ENCODE measurements at regions not wholly inside any gene's neighbourhood (a gene's known extent, or its start where the extent isn't known, plus 50 kb on each side); places are given as distances from the start of the nearest gene placed in this dataset.

DNA sequence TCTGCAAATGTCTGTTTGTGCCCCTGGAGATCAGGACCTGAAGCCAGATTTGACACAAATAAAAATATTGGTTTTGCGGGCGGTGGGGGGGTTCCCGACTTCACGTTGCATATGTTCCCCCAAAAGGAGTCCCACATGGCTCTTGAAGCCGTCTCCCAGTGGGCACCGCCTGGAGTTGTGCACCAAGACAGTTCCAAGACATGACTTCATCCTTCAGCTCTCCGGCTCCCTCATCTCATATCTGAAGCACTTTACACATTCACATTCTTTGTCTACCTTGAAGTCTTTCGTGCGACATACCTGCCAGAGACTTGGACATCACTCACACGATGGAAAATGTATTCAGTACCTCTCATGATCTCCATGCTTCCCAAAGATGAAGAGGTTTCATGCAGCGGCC lies 362.8 kb upstream of the FOXK1 start:
- DNase-seq, result no peak
- no peaks in the 10 kb centered on the region for H3K9me3 ChIP-seq
- H3K27ac ChIP-seq, result no peak overlapping the region
- no peak overlapping the region for H3K4me3 ChIP-seq
- TF ChIP-seq CTCF (IDR thresholded peaks at IDR 0.05) (no peak), POLR2A (IDR thresholded peaks at IDR 0.05) (no peak)
- no peaks in the 10 kb centered on the region for H3K27me3 ChIP-seq
- no peaks in the 10 kb centered on the region for H3K4me1 ChIP-seq
- no peaks in the 10 kb centered on the region for H3K36me3 ChIP-seq (ENCODE audit: low read depth, missing control alignments)
- 86 to 91% methylated on average over 11 of the region's 11 CpGs for WGBS, 2 donors
- intact Hi-C loops (cut with DNase I; ENCODE audit: low total_unique reads), result no loop called here

DNA sequence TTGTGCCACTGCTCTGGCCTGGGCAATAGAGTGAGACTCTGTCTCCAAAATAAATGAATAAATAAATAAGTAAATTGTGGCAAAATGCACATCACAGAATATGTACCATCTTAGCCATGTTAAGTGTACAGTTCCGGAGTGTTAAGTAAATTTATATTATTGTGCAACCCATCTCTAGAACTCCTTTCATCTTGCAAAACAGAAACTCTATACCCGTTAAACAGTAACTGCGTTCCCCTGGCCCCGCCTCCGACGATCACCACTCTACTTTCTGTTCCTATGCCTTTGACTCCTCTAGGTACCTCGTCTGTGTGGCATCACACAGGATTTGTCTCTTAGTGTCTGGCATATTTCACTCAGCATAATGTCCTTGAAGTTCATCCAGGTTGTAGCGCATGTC lies 356.4 kb upstream of the FOXK1 start:
- WGBS, 2 donors, result 92 to 94% methylated on average over 8 of the region's 8 CpGs
- Histone ChIP-seq H3K27me3 (no peaks in the 10 kb centered on the region), H3K36me3 (ENCODE audit: low read depth, missing control alignments) (no peaks in the 10 kb centered on the region), H3K4me3 (no peak overlapping the region), H3K9me3 (no peaks in the 10 kb centered on the region), H3K4me1 (no peaks in the 10 kb centered on the region), H3K27ac (no peak overlapping the region)
- TF ChIP-seq CTCF (IDR thresholded peaks at IDR 0.05), result no peak
- no peak for TF ChIP-seq POLR2A (IDR thresholded peaks at IDR 0.05)
- no peak for DNase-seq
- intact Hi-C loops (cut with DNase I; ENCODE audit: low total_unique reads), result no loop called here

DNA sequence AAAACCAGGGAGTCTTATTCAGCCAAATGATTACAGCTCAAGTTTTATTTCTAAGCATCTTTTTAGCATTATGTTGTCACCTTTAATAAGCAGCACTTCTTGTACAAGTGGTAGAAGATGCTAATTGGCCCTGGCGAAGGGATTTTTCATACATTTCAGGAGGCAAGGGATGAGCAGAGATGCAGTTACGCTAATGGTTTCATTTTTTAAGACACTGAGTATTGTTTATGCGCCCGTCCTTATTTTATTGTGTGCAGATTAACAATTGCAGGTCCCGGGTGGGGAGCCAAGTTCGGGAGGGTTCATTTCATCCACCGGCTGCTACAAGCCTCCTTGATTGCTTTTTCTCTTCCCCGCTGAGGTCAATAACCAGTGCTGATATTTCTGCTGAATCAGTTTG lies 350.4 kb upstream of the FOXK1 start:
- H3K27me3 ChIP-seq, result no peaks in the 10 kb centered on the region
- DNase-seq, result no peak
- H3K9me3 ChIP-seq, result no peaks in the 10 kb centered on the region
- intact Hi-C loops (cut with DNase I; ENCODE audit: low total_unique reads), result no loop called here
- H3K4me1 ChIP-seq, result no peaks in the 10 kb centered on the region
- H3K27ac ChIP-seq, result no peak overlapping the region
- TF ChIP-seq POLR2A (IDR thresholded peaks at IDR 0.05) (no peak), CTCF (IDR thresholded peaks at IDR 0.05) (no peak)
- H3K36me3 ChIP-seq (ENCODE audit: low read depth, missing control alignments), result no peaks in the 10 kb centered on the region
- H3K4me3 ChIP-seq, result no peak overlapping the region
- 82 to 87% methylated on average over 8 of the region's 8 CpGs for WGBS, 2 donors

DNA sequence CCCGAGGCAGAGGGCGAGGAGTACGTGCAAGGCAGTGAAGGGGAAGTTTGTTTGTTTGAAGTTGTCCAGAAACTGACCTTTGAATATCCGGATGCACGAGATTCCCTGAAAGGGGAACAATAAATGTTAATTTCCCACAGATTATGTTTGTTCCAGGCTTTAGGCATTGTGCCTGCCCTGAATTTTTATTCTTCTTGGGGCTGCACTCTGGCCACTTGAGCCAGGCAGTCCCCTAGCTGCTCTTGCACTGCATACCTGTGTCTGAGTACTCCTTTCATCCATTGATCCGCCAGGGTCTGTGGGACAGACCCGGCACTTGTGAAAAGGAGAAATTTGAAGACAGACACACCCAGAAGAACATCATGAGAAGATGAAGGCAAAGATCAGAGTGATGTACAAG lies 343.5 kb upstream of the FOXK1 start:
- Histone ChIP-seq H3K36me3 (ENCODE audit: low read depth, missing control alignments) (no peaks in the 10 kb centered on the region), H3K27me3 (no peaks in the 10 kb centered on the region), H3K4me3 (no peak overlapping the region), H3K4me1 (no peaks in the 10 kb centered on the region), H3K9me3 (no peaks in the 10 kb centered on the region), H3K27ac (no peak overlapping the region)
- 92 to 93% methylated on average over 7 of the region's 7 CpGs for WGBS, 2 donors
- no peak for TF ChIP-seq POLR2A (IDR thresholded peaks at IDR 0.05)
- TF ChIP-seq CTCF (IDR thresholded peaks at IDR 0.05), result no peak
- no peak for DNase-seq
- intact Hi-C loops (cut with DNase I; ENCODE audit: low total_unique reads), result no loop called here

DNA sequence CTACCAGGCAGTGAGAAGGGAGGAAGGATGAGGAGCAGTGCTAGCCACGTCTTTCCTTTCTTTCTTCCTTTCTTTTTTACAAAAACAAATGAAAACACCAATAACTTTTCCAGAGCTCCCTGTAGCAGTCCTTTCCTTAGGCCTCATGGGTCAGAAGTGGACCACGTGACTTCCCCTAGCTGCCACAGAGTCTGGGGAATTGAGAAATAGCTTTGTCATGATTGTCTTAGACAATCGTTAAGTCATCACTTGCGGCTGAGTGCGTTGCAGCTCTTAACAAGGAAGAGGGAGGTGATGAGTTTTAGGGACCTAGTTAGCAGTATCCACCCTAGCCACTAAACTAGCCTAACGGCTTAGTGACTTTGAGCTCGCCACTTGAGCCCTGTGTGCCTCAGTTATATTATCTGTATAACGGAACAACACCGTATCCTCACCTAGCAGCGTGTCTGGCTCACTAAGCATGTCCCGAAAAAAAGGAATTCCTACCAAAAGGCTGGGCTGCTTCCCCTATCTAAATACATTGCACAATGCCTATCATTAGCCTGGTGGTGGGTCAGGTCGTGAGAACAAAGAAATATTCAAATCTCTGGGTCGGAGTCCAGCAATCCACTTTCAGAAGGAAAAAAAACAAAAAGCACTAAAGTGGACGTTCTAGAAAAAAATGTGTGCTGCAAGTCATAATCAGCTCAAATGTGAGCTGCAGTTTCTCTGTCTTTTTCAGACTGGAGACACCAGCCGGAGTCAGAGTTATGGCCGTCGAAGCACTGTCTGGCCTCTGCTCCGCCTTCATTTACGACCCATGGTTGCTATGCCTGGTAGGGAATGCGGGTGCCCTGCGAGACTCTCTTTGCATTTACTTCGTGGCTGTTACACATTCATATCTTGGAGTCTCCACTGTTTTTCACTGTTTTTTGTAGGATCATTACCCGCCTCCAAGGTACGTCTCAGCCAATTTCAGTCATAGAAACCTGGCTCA lies 338.5 kb upstream of the FOXK1 start:
- Histone ChIP-seq H3K27ac (no peak overlapping the region), H3K4me1 (no peaks in the 10 kb centered on the region), H3K27me3 (no peaks in the 10 kb centered on the region), H3K36me3 (ENCODE audit: low read depth, missing control alignments) (no peaks in the 10 kb centered on the region), H3K9me3 (no peaks in the 10 kb centered on the region), H3K4me3 (no peak overlapping the region)
- intact Hi-C loops (cut with DNase I; ENCODE audit: low total_unique reads), result no loop called here
- TF ChIP-seq CTCF (IDR thresholded peaks at IDR 0.05) (no peak), POLR2A (IDR thresholded peaks at IDR 0.05) (no peak)
- no peak for DNase-seq
- WGBS, 2 donors, result 57 to 58% methylated on average over 24 of the region's 24 CpGs
